GM12878 (cell line): ENCODE measurements at regions not wholly inside any gene's neighbourhood (a gene's known extent, or its start where the extent isn't known, plus 50 kb on each side); places are given as distances from the start of the nearest gene placed in this dataset.

Source experiments
- CREB1 ChIP-seq: IDR thresholded peaks from 2 replicates; pipeline ENCODE4 v1.6.1; 2012; ENCODE audit warnings: low read depth, mild to moderate bottlenecking, inconsistent platforms
- CTCF ChIP-seq, 3 experiments: IDR thresholded peaks in 2 of 3; conservative IDR thresholded peaks in 1 of 3; 2 replicates each; pipeline ENCODE4 v1.5.1; 2011; ENCODE audit warnings: low read depth in 3 of 3, low read length in 3 of 3, mild to moderate bottlenecking in 3 of 3, control low read depth in 2 of 3, moderate library complexity in 2 of 3, inconsistent platforms in 1 of 3, mixed read lengths in 1 of 3; ENCODE audit not compliant: control insufficient read depth in 2 of 3, insufficient read depth in 1 of 3; ENCODE audit errors: extremely low read depth in 1 of 3
- E2F8 ChIP-seq: fragments of 450-650 bp; IDR thresholded peaks from 2 replicates; pipeline ENCODE4 v1.6.1; 2018; ENCODE audit warnings: mild to moderate bottlenecking, low read depth, moderate library complexity; ENCODE audit not compliant: partially characterized antibody
- E4F1 ChIP-seq: fragments of 450-650 bp; IDR thresholded peaks from 2 replicates; pipeline ENCODE4 v1.6.1; 2018; ENCODE audit warnings: borderline replicate concordance, mild to moderate bottlenecking; ENCODE audit not compliant: partially characterized antibody
- FOXK2 ChIP-seq: fragments of 450-650 bp; IDR thresholded peaks from 2 replicates; pipeline ENCODE4 v1.6.1; 2017; ENCODE audit warnings: mild to moderate bottlenecking, moderate library complexity
- SP1 ChIP-seq: IDR thresholded peaks from one replicate; pipeline ENCODE4 v1.6.1; 2011; ENCODE audit warnings: low read depth, low read length
- TCF7 ChIP-seq: IDR thresholded peaks from 2 replicates; pipeline ENCODE4 v1.6.1; 2014; ENCODE audit warnings: antibody characterized with exemption, borderline replicate concordance

- TF ChIP-seq FOXK2 (no peak), CTCF (IDR thresholded peaks at IDR 0.05 in 2 of 3, conservative IDR thresholded peaks at IDR 0.05 in 1 of 3; ENCODE audit: control insufficient read depth in 2 of 3, extremely low read depth in 1 of 3, insufficient read depth in 1 of 3, low read depth in 3 of 3, low read length in 3 of 3) (no peak), TCF7 (no peak), E4F1 (no peak), E2F8 (no peak), SP1 (no peak), CREB1 (no peak)
Observed at GRCh38 chr6:147621961-147622360, 113.5 kb downstream of the SAMD5 start.
